Left lung (tissue), 4 donors: ENCODE measurements at regions not wholly inside any gene's neighbourhood (a gene's known extent, or its start where the extent isn't known, plus 50 kb on each side); places are given as distances from the start of the nearest gene placed in this dataset.

ENCODE experiments used
- ATAC-seq: fragments of 200-7000 bp; cut with Tn5 transposase; one replicate; pipeline ENCODE4 v1.9.1; 2020; ENCODE audit warnings: moderate library complexity
- DNase-seq, 4 donors: peaks; one replicate each; pipeline ENCODE4 v3.0.0-alpha.2; 2013 to 2020
- H3K27ac ChIP-seq, 2 donors: fragments of 200-600 bp; sonication (generic) in 1 of 2; one replicate each; pipeline versions ENCODE4 v1.5.0 to v1.8.0; 2020 to 2021
- H3K27me3 ChIP-seq, 2 donors: fragments of 200-600 bp; sonication (generic) in 1 of 2; one replicate each; pipeline versions ENCODE4 v1.5.0 to v1.8.0; 2020 to 2021
- H3K36me3 ChIP-seq, 2 donors: fragments of 200-600 bp; sonication (generic) in 1 of 2; one replicate each; pipeline versions ENCODE4 v1.5.0 to v1.8.0; 2020 to 2021
- H3K4me1 ChIP-seq, 2 donors: fragments of 200-600 bp; one replicate each; pipeline ENCODE4 v1.8.0; 2021
- H3K4me3 ChIP-seq, 2 donors: fragments of 200-600 bp; sonication (generic) in 1 of 2; one replicate each; pipeline versions ENCODE4 v1.5.0 to v1.8.0; 2020 to 2021; ENCODE audit warnings: mild to moderate bottlenecking in 1 of 2
- H3K9me3 ChIP-seq, 2 donors: fragments of 200-600 bp; sonication (generic) in 1 of 2; one replicate each; pipeline versions ENCODE4 v1.5.0 to v1.8.0; 2020 to 2021
- CTCF ChIP-seq, 2 donors: fragments of 200-600 bp; sonication (generic) in 1 of 2; IDR thresholded peaks; one replicate each; pipeline versions ENCODE4 v1.5.0 to v1.8.0; 2021; ENCODE audit warnings: antibody characterized with exemption in 2 of 2
- intact Hi-C, 2 donors: fragments of 100-400 bp; cut with DNase I; formaldehyde crosslinking; loops; one replicate each; pipeline versions ENCODE4 v1.11.2 to v1.14.2; 2022
- donor health status: DM: no; HTN: yes; CAD: no.
- donor health status: DM: no; HTN: no; CAD: no.

- no peaks in the 10 kb centered on the region for H3K27me3 ChIP-seq
- DNase-seq (no peak), ATAC-seq (no peak)
- no peak overlapping the region for H3K4me3 ChIP-seq
- no peak overlapping the region for H3K27ac ChIP-seq
- TF ChIP-seq CTCF (IDR thresholded peaks at IDR 0.05) = no peak
- no peaks in the 10 kb centered on the region for H3K4me1 ChIP-seq
- H3K36me3 ChIP-seq = no peaks in the 10 kb centered on the region
- intact Hi-C loops = no loop called here
- no peaks in the 10 kb centered on the region for H3K9me3 ChIP-seq
Observed at GRCh38 chrX:39586359-39586758, 511.4 kb downstream of the BCOR start.

GRCh38 chrX:39591099-39591498 is 506.7 kb downstream of the BCOR start:
- Histone ChIP-seq H3K9me3 (no peaks in the 10 kb centered on the region), H3K4me3 (no peak overlapping the region), H3K36me3 (no peaks in the 10 kb centered on the region), H3K27me3 (no peaks in the 10 kb centered on the region), H3K4me1 (no peaks in the 10 kb centered on the region), H3K27ac (no peak overlapping the region)
- no peak for TF ChIP-seq CTCF (IDR thresholded peaks at IDR 0.05)
- no peak for ATAC-seq
- intact Hi-C loops = no loop called here
- DNase-seq = no peak

DNA sequence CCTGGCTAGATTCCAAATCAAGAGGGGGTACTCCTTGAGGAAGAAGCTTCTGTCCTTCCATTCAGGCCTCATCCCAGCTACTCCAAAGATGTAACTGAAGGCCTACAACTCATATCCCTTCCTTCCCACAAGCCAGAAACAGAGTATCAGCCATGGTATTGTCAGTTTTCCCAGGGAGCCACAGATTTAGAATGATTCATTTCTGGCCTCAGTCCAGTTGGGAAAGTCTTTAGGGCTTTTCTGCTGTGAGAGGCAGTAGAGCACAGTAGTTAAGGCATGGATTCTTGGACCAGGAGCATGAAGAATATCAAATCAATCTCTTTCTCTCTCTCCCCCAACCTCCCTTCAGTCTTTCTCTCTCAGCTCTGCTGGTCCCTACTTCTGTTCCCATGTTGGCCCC is 505.0 kb downstream of the BCOR start:
- H3K4me1 ChIP-seq = no peaks in the 10 kb centered on the region
- no peak for ATAC-seq
- no peak overlapping the region for H3K27ac ChIP-seq
- no peaks in the 10 kb centered on the region for H3K27me3 ChIP-seq
- no peak overlapping the region for H3K4me3 ChIP-seq
- H3K36me3 ChIP-seq = no peaks in the 10 kb centered on the region
- peak in 1 of 4 donors; percentile 21 for DNase-seq
- H3K9me3 ChIP-seq = no peaks in the 10 kb centered on the region
- intact Hi-C loops = no loop called here
- no peak for TF ChIP-seq CTCF (IDR thresholded peaks at IDR 0.05)

GRCh38 chrX:39595977-39596376 is 501.8 kb downstream of the BCOR start:
- ATAC-seq (no peak), DNase-seq (no peak)
- intact Hi-C loops = no loop called here
- Histone ChIP-seq H3K27me3 (no peaks in the 10 kb centered on the region), H3K27ac (no peak overlapping the region), H3K36me3 (no peaks in the 10 kb centered on the region), H3K9me3 (no peaks in the 10 kb centered on the region), H3K4me1 (no peaks in the 10 kb centered on the region), H3K4me3 (no peak overlapping the region)
- TF ChIP-seq CTCF (IDR thresholded peaks at IDR 0.05) = no peak

GRCh38 chrX:39596437-39596836 is 501.3 kb downstream of the BCOR start:
- intact Hi-C loops = no loop called here
- H3K4me3 ChIP-seq = no peak overlapping the region
- no peak for ATAC-seq

More at GRCh38 chrX:39596437-39596836, 501.3 kb downstream of the BCOR start:
- Histone ChIP-seq H3K36me3 (no peaks in the 10 kb centered on the region), H3K27me3 (no peaks in the 10 kb centered on the region), H3K9me3 (no peaks in the 10 kb centered on the region), H3K27ac (no peak overlapping the region), H3K4me1 (no peaks in the 10 kb centered on the region)
- DNase-seq = no peak
- no peak for TF ChIP-seq CTCF (IDR thresholded peaks at IDR 0.05)
